ENCODE measurements at regions not wholly inside any gene's neighbourhood (a gene's known extent, or its start where the extent isn't known, plus 50 kb on each side); places are given as distances from the start of the nearest gene placed in this dataset.

DNA sequence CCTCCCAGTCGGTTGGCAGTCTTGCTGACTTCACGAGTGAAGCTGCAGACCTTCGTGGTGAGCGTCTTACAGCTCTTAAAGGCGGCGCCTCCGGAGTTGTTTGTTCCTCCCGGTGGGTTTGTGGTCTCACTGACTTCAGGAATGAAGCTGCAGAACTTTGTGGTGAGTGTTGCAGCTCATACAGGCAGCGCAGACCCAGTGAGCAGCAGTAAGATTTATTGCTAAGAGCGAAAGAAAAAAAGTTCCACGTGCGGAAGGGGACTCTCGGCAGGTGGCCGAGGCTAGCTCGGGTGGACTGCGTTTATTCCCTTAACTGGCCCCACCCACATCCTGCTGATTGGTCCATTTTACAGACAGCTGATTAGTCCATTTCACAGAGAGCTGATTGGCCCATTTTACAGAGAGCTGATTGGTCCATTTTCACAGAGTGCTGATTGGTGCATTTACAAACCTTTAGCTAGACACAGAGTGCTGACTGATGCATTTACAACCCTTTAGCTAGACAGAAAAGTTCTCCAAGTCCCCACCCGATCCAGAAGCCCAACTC lies 240.3 kb downstream of the LRATD1 start:
- TF ChIP-seq, protein P1, sequence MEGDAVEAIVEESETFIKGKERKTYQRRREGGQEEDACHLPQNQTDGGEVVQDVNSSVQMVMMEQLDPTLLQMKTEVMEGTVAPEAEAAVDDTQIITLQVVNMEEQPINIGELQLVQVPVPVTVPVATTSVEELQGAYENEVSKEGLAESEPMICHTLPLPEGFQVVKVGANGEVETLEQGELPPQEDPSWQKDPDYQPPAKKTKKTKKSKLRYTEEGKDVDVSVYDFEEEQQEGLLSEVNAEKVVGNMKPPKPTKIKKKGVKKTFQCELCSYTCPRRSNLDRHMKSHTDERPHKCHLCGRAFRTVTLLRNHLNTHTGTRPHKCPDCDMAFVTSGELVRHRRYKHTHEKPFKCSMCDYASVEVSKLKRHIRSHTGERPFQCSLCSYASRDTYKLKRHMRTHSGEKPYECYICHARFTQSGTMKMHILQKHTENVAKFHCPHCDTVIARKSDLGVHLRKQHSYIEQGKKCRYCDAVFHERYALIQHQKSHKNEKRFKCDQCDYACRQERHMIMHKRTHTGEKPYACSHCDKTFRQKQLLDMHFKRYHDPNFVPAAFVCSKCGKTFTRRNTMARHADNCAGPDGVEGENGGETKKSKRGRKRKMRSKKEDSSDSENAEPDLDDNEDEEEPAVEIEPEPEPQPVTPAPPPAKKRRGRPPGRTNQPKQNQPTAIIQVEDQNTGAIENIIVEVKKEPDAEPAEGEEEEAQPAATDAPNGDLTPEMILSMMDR (IDR thresholded peaks at IDR 0.05) = no peak
- Histone ChIP-seq H3K27ac (no peak overlapping the region), H3K27me3 (ENCODE audit: control insufficient read depth, insufficient read depth, low read length) (no peaks in the 10 kb centered on the region), H3K79me2 (no peaks in the 10 kb centered on the region), H3K4me3 (ENCODE audit: low read depth, low read length) (no peak overlapping the region), H3K4me1 (no peaks in the 10 kb centered on the region), H3K9me3 (ENCODE audit: control insufficient read depth, low read length) (no peaks in the 10 kb centered on the region), H2AFZ (no peak overlapping the region), H3K36me3 (ENCODE audit: control insufficient read depth, insufficient read depth, low read length) (no peaks in the 10 kb centered on the region), H3K4me2 (ENCODE audit: low read length) (no peak overlapping the region), H3K9ac (no peak overlapping the region)

DNA sequence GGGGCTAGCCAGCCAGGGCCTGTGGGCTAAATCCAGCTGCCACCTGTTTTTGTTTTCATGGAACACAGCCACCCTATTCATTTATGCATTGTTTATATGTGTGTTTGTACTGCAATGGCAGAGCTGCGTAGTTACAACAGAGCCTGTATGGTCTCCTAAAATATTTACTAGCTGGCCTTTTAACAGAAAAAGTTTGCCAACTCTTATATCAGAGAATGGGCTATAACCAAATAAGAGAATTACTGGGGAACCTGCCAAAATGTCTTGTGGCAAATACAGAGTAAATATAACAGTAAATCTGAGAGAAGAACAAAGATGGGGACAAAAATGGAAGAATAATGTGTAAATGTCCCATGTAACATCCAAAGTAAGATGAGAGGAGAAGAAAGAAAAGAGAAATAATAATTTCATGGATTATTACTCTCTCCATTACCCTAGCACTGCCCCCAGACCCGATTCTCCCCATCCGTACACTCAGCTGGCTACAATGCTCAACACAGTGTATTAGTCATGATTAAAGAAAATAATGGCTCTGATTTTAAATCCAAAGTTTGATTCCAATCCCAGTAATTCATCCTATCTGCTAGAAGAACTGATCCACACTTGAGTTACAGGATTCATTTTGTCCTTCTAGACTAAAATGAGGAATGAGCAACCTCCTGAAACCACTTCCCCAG lies 249.3 kb downstream of the LRATD1 start:
- no peak overlapping the region for H3K27ac ChIP-seq

DNA sequence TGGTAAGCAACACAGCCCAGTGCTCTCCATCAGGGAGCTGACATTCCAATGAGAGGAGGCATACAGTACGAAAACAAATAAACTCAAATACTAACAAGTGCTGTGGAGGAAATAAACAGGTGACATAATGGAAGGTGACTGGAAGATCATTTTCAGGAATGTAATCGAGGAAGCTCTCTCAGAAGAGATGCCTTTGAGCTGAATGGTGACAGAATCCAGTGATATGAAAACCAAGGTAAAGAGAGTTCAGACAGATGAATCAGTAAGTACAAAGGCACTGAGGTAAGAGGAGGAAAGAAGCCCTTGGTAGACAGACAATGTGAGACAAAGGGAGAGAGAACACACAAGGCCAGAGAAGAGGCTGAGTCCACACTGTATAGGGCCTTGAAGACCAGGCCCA lies 252.1 kb downstream of the LRATD1 start:
- Histone ChIP-seq H3K4me3 (ENCODE audit: low read depth, low read length) (no peak overlapping the region), H3K4me1 (no peaks in the 10 kb centered on the region), H2AFZ (no peak overlapping the region), H3K36me3 (ENCODE audit: control insufficient read depth, insufficient read depth, low read length) (no peaks in the 10 kb centered on the region), H3K9me3 (ENCODE audit: control insufficient read depth, low read length) (no peaks in the 10 kb centered on the region), H3K27ac (no peak overlapping the region), H3K9ac (no peak overlapping the region), H3K79me2 (no peaks in the 10 kb centered on the region), H3K27me3 (ENCODE audit: control insufficient read depth, insufficient read depth, low read length) (no peaks in the 10 kb centered on the region), H3K4me2 (ENCODE audit: low read length) (no peak overlapping the region)
- TF ChIP-seq, protein P1 (IDR thresholded peaks at IDR 0.05) = no peak

More for the DNA sequence above, 249.3 kb downstream of the LRATD1 start:
- Histone ChIP-seq H3K9ac (no peak overlapping the region), H3K4me2 (ENCODE audit: low read length) (no peak overlapping the region), H2AFZ (no peak overlapping the region), H3K36me3 (ENCODE audit: control insufficient read depth, insufficient read depth, low read length) (no peaks in the 10 kb centered on the region), H3K9me3 (ENCODE audit: control insufficient read depth, low read length) (no peaks in the 10 kb centered on the region), H3K79me2 (no peaks in the 10 kb centered on the region), H3K27me3 (ENCODE audit: control insufficient read depth, insufficient read depth, low read length) (no peaks in the 10 kb centered on the region), H3K4me3 (ENCODE audit: low read depth, low read length) (no peak overlapping the region), H3K4me1 (no peaks in the 10 kb centered on the region)
- TF ChIP-seq, protein P1 (IDR thresholded peaks at IDR 0.05) = no peak

DNA sequence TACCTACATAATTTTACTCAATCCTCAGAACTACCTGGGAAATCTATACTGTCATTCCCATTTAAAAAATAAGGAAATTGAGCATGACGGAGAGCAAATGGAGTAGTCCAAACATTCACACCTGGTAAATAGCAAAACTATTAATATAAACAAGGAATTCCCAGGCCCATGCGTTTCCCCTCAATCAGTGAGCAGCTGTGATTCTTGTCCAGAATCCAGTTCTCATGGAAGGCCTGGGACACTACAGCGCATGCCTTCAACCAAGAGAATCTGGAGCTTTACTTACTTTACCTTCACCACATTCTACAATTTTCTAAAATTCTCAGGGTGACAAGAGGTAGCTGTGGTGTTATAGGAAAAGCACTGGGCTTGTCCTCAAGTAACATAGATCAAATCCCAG lies 259.0 kb downstream of the LRATD1 start:
- Histone ChIP-seq H2AFZ (no peak overlapping the region), H3K36me3 (ENCODE audit: control insufficient read depth, insufficient read depth, low read length) (no peaks in the 10 kb centered on the region), H3K27ac (no peak overlapping the region), H3K79me2 (no peaks in the 10 kb centered on the region), H3K9me3 (ENCODE audit: control insufficient read depth, low read length) (no peaks in the 10 kb centered on the region), H3K27me3 (ENCODE audit: control insufficient read depth, insufficient read depth, low read length) (no peaks in the 10 kb centered on the region), H3K4me3 (ENCODE audit: low read depth, low read length) (no peak overlapping the region), H3K4me1 (no peaks in the 10 kb centered on the region), H3K9ac (no peak overlapping the region), H3K4me2 (ENCODE audit: low read length) (no peak overlapping the region)
- TF ChIP-seq, protein P1 (IDR thresholded peaks at IDR 0.05) = no peak

All from parathyroid adenoma (tissue), 2 donors.